H9 (cell line): ENCODE measurements at regions not wholly inside any gene's neighbourhood (a gene's known extent, or its start where the extent isn't known, plus 50 kb on each side); places are given as distances from the start of the nearest gene placed in this dataset.

Experiments used
- DNase-seq: peaks from one replicate; pipeline ENCODE4 v3.0.0-alpha.2; 2017
- H2AFZ ChIP-seq: one replicate; pipeline ENCODE4 v1.6.1; 2013; ENCODE audit warnings: mild to moderate bottlenecking, low read length, control low read depth, moderate library complexity
- H2AK5ac ChIP-seq: 2 replicates; pipeline ENCODE4 v1.6.1; 2013; ENCODE audit warnings: low read length, control low read depth, mixed read lengths; ENCODE audit not compliant: insufficient read length
- H2BK120ac ChIP-seq: one replicate; pipeline ENCODE4 v1.6.1; 2013; ENCODE audit warnings: low read depth, mild to moderate bottlenecking, low read length, control low read depth, inconsistent platforms; ENCODE audit not compliant: poor library complexity, severe bottlenecking
- H2BK12ac ChIP-seq: 2 replicates; pipeline ENCODE4 v1.6.1; 2013; ENCODE audit warnings: low read length, control low read depth, mixed read lengths, low read depth; ENCODE audit not compliant: insufficient read length
- H2BK15ac ChIP-seq: 2 replicates; pipeline ENCODE4 v1.6.1; 2013; ENCODE audit warnings: low read depth, low read length, control low read depth
- H2BK20ac ChIP-seq: one replicate; pipeline ENCODE4 v1.6.1; 2013; ENCODE audit warnings: low read depth, mild to moderate bottlenecking, low read length, control low read depth, inconsistent platforms; ENCODE audit not compliant: poor library complexity, severe bottlenecking
- H2BK5ac ChIP-seq: 2 replicates; pipeline ENCODE4 v1.6.1; 2013; ENCODE audit warnings: low read length, control low read depth, mixed read lengths; ENCODE audit not compliant: insufficient read length
- H3K14ac ChIP-seq: 2 replicates; pipeline ENCODE4 v1.6.1; 2013; ENCODE audit warnings: low read length, control low read depth; ENCODE audit not compliant: insufficient read depth
- H3K18ac ChIP-seq: 2 replicates; pipeline ENCODE4 v1.6.1; 2013; ENCODE audit warnings: low read depth, mild to moderate bottlenecking, mixed read lengths, low read length, control low read depth; ENCODE audit not compliant: insufficient read length
- H3K23ac ChIP-seq: 2 replicates; pipeline ENCODE4 v1.6.1; 2013; ENCODE audit warnings: low read length, control low read depth, mixed read lengths, low read depth; ENCODE audit not compliant: insufficient read length
- H3K23me2 ChIP-seq: 2 replicates; pipeline ENCODE4 v1.6.1; 2013; ENCODE audit warnings: low read depth, mild to moderate bottlenecking, mixed read lengths, low read length, control low read depth; ENCODE audit not compliant: insufficient read length, poor library complexity, severe bottlenecking
- H3K27ac ChIP-seq: 2 replicates; pipeline ENCODE4 v1.5.1; 2013; ENCODE audit warnings: low read length, control low read depth, mixed read lengths, low read depth; ENCODE audit not compliant: insufficient read length
- H3K27me3 ChIP-seq: 2 replicates; pipeline ENCODE4 v1.6.1; 2013; ENCODE audit warnings: low read length, control low read depth, inconsistent platforms; ENCODE audit not compliant: insufficient read depth
- H3K4ac ChIP-seq: 2 replicates; pipeline ENCODE4 v1.6.1; 2013; ENCODE audit warnings: low read depth, mild to moderate bottlenecking, control low read depth, inconsistent platforms, low read length, moderate library complexity
- H3K4me1 ChIP-seq: 2 replicates; pipeline ENCODE4 v1.6.1; 2013; ENCODE audit warnings: low read length, control low read depth, inconsistent platforms; ENCODE audit not compliant: insufficient read depth
- H3K4me2 ChIP-seq: 2 replicates; pipeline ENCODE4 v1.6.1; 2013; ENCODE audit warnings: low read length, control low read depth, mixed read lengths; ENCODE audit not compliant: insufficient read length, insufficient read depth
- H3K56ac ChIP-seq: 2 replicates; pipeline ENCODE4 v1.6.1; 2013; ENCODE audit warnings: low read depth, mild to moderate bottlenecking, mixed read lengths, low read length, control low read depth; ENCODE audit not compliant: insufficient read length
- H3K79me1 ChIP-seq: 2 replicates; pipeline ENCODE4 v1.6.1; 2013; ENCODE audit warnings: low read depth, mild to moderate bottlenecking, moderate library complexity, low read length, control low read depth, inconsistent platforms; ENCODE audit not compliant: insufficient read depth, poor library complexity, severe bottlenecking
- H3K79me2 ChIP-seq: 2 replicates; pipeline ENCODE4 v1.6.1; 2013; ENCODE audit warnings: low read length, control low read depth, inconsistent platforms; ENCODE audit not compliant: insufficient read depth
- H3K9ac ChIP-seq: 2 replicates; pipeline ENCODE4 v1.6.1; 2013; ENCODE audit warnings: low read length, control low read depth, mixed read lengths; ENCODE audit not compliant: insufficient read length; ENCODE audit errors: extremely low read depth
- H3K9me3 ChIP-seq: one replicate; pipeline ENCODE4 v1.6.1; 2013; ENCODE audit warnings: low read depth, low read length, inconsistent platforms; ENCODE audit not compliant: control insufficient read depth
- H3T11ph ChIP-seq: one replicate; pipeline ENCODE4 v1.6.1; 2013; ENCODE audit warnings: mild to moderate bottlenecking, low read length, control low read depth, inconsistent platforms
- H4K20me1 ChIP-seq: one replicate; pipeline ENCODE4 v1.6.1; 2013; ENCODE audit not compliant: control insufficient read depth, insufficient read length, insufficient read depth
- H4K5ac ChIP-seq: 2 replicates; pipeline ENCODE4 v1.6.1; 2013; ENCODE audit warnings: low read depth, mild to moderate bottlenecking, mixed read lengths, low read length, control low read depth; ENCODE audit not compliant: insufficient read length
- H4K8ac ChIP-seq: replicated peaks from 2 replicates; pipeline ENCODE4 v1.6.1; 2013; ENCODE audit warnings: low read length, control low read depth, mixed read lengths, low read depth; ENCODE audit not compliant: insufficient read length
- H4K91ac ChIP-seq: 2 replicates; pipeline ENCODE4 v1.6.1; 2013; ENCODE audit warnings: low read depth, mild to moderate bottlenecking, moderate library complexity, mixed read lengths, low read length, control low read depth; ENCODE audit not compliant: insufficient read length
- H3K27ac Mint-ChIP-seq, 3 experiments: 2 replicates in 2 of 3; 3 replicates in 1 of 3; pipeline ENCODE4 v1.8.0; 2020 to 2021; ENCODE audit warnings: mixed read lengths in 3 of 3, mild to moderate bottlenecking in 1 of 3, moderate library complexity in 1 of 3
- H3K27me3 Mint-ChIP-seq: 2 replicates; pipeline ENCODE4 v1.8.0; 2021; ENCODE audit warnings: low read depth, mild to moderate bottlenecking, moderate library complexity, mixed read lengths
- H3K36me3 Mint-ChIP-seq, 3 experiments: 2 replicates in 2 of 3; 3 replicates in 1 of 3; pipeline ENCODE4 v1.8.0; 2020 to 2021; ENCODE audit warnings: low read depth in 3 of 3, mixed read lengths in 3 of 3; ENCODE audit not compliant: insufficient read depth in 1 of 3
- H3K4me1 Mint-ChIP-seq, 2 experiments: 2 replicates each; pipeline ENCODE4 v1.8.0; 2020; ENCODE audit warnings: mixed read lengths in 2 of 2
- H3K4me3 Mint-ChIP-seq, 2 experiments: 2 replicates in 1 of 2; 3 replicates in 1 of 2; pipeline ENCODE4 v1.8.0; 2020 to 2021; ENCODE audit warnings: mild to moderate bottlenecking in 2 of 2, mixed read lengths in 2 of 2, moderate library complexity in 1 of 2
- H3K9me3 Mint-ChIP-seq, 2 experiments: 2 replicates in 1 of 2; 3 replicates in 1 of 2; pipeline ENCODE4 v1.8.0; 2020; ENCODE audit warnings: mild to moderate bottlenecking in 2 of 2, mixed read lengths in 2 of 2, moderate library complexity in 1 of 2
- WGBS: extraction: QIAGEN DNeasy Blood & Tissue Kit; methylation state at CpG from one replicate; pipeline ENCODE4 v1.1.7; 2013; ENCODE audit warnings: missing lambda C conversion rate, low lambda C conversion rate, mixed read lengths; ENCODE audit not compliant: insufficient read length; ENCODE audit errors: extremely low coverage; 5-methylcytosine and 5-hydroxymethylcytosine counted together
- TF ChIP-seq, protein P1 (sequence below): fragments of 200-600 bp; sonication (generic); conservative IDR thresholded peaks from 3 replicates; pipeline ENCODE4 v1.8.0; 2021; ENCODE audit warnings: antibody characterized with exemption, mild to moderate bottlenecking

GRCh38 chr10:118968060-118968459, 61.5 kb upstream of the NANOS1 start:
- no peak overlapping the region for H3K14ac ChIP-seq
- H2BK120ac ChIP-seq: no peak overlapping the region
- H4K5ac ChIP-seq: no peak overlapping the region
- H3K9me3 Mint-ChIP-seq: peaks cover 0 to under 1% of the 10 kb centered on the region in 2 experiments; a peak in 1 of 5 replicates
- H4K91ac ChIP-seq: no peak overlapping the region
- no peak overlapping the region for H2BK5ac ChIP-seq
- H3K18ac ChIP-seq: no peak overlapping the region
- no peak overlapping the region for H4K8ac ChIP-seq
- no peaks in the 10 kb centered on the region for H3K23me2 ChIP-seq
- no CpG with 5 or more reads among the region's 8 CpGs for WGBS
- TF ChIP-seq, protein P1, sequence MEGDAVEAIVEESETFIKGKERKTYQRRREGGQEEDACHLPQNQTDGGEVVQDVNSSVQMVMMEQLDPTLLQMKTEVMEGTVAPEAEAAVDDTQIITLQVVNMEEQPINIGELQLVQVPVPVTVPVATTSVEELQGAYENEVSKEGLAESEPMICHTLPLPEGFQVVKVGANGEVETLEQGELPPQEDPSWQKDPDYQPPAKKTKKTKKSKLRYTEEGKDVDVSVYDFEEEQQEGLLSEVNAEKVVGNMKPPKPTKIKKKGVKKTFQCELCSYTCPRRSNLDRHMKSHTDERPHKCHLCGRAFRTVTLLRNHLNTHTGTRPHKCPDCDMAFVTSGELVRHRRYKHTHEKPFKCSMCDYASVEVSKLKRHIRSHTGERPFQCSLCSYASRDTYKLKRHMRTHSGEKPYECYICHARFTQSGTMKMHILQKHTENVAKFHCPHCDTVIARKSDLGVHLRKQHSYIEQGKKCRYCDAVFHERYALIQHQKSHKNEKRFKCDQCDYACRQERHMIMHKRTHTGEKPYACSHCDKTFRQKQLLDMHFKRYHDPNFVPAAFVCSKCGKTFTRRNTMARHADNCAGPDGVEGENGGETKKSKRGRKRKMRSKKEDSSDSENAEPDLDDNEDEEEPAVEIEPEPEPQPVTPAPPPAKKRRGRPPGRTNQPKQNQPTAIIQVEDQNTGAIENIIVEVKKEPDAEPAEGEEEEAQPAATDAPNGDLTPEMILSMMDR: no peak
- H3K4me2 ChIP-seq: no peak overlapping the region
- no peaks in the 10 kb centered on the region for H4K20me1 ChIP-seq
- no peak overlapping the region for H3K23ac ChIP-seq
- no peak overlapping the region for H3K9ac ChIP-seq
- peaks cover 1% of the 10 kb centered on the region; the same call in 1 of the 2 replicates for H3K27me3 Mint-ChIP-seq
- H3K27ac ChIP-seq: no peak overlapping the region
- H3K79me1 ChIP-seq: no peaks in the 10 kb centered on the region
- no peak overlapping the region for H3K27ac Mint-ChIP-seq
- H2AK5ac ChIP-seq: no peak overlapping the region
- DNase-seq: no peak
- H3K4ac ChIP-seq: no peak overlapping the region
- H3K36me3 Mint-ChIP-seq: peaks cover 0 to under 1% (median 0%) of the 10 kb centered on the region in 3 experiments; a peak in 1 of 7 replicates
- no peaks in the 10 kb centered on the region for H3K79me2 ChIP-seq
- no peak overlapping the region for H3T11ph ChIP-seq
- H2BK15ac ChIP-seq: no peak overlapping the region
- H3K4me1 Mint-ChIP-seq: peaks cover 0 to 2% of the 10 kb centered on the region in 2 experiments; a peak in 1 of 4 replicates
- H3K27me3 ChIP-seq: no peaks in the 10 kb centered on the region
- no peaks in the 10 kb centered on the region for H3K4me1 ChIP-seq
- H2BK20ac ChIP-seq: no peak overlapping the region
- H3K56ac ChIP-seq: no peak overlapping the region
- no peak overlapping the region for H3K4me3 Mint-ChIP-seq
- no peak overlapping the region for H2BK12ac ChIP-seq
- no peaks in the 10 kb centered on the region for H3K9me3 ChIP-seq
- H2AFZ ChIP-seq: no peak overlapping the region
